WTC11 (cell line): ENCODE measurements at regions not wholly inside any gene's neighbourhood (a gene's known extent, or its start where the extent isn't known, plus 50 kb on each side); places are given as distances from the start of the nearest gene placed in this dataset.

Experiments
- ATAC-seq: fragments of 200-7000 bp; cut with Tn5 transposase; 2 replicates; pipeline ENCODE4 v1.10.0; 2021; ENCODE audit warnings: mild to moderate bottlenecking, moderate library complexity
- CTCF ChIA-PET: fragments of 300-600 bp; sonication (Branson Sonifier 250); formaldehyde crosslinking; loops from one replicate; lab custom pipeline; 2021; ENCODE audit warnings: antibody characterized with exemption; lab: Charles Lee
- POLR2A ChIA-PET: fragments of 350-600 bp; sonication (Branson Sonifier 250); formaldehyde crosslinking; loops from one replicate; lab custom pipeline; 2021; ENCODE audit warnings: antibody characterized with exemption; lab: Charles Lee
- DNase-seq: peaks from one replicate; pipeline ENCODE4 v3.0.0; 2021; ENCODE audit warnings: low spot score
- H3K27ac Mint-ChIP-seq: 2 replicates; pipeline ENCODE4 v1.8.0; 2021; ENCODE audit warnings: mixed read lengths
- H3K27me3 Mint-ChIP-seq: 2 replicates; pipeline ENCODE4 v1.8.0; 2021; ENCODE audit warnings: low read depth, mild to moderate bottlenecking, moderate library complexity, mixed read lengths
- H3K36me3 Mint-ChIP-seq: 2 replicates; pipeline ENCODE4 v1.8.0; 2021; ENCODE audit warnings: mixed read lengths
- H3K4me1 Mint-ChIP-seq: 2 replicates; pipeline ENCODE4 v1.8.0; 2022; ENCODE audit warnings: mixed read lengths
- H3K4me3 Mint-ChIP-seq: 2 replicates; pipeline ENCODE4 v1.8.0; 2021; ENCODE audit warnings: mild to moderate bottlenecking, moderate library complexity, mixed read lengths
- H3K9me3 Mint-ChIP-seq: 2 replicates; pipeline ENCODE4 v1.8.0; 2021; ENCODE audit warnings: mixed read lengths
- ATF2 ChIP-seq: sonication (generic); formaldehyde crosslinking; IDR thresholded peaks from 2 replicates; pipeline ENCODE4 v1.8.1; 2022; ENCODE audit warnings: low read depth, missing genetic modification reagents, borderline replicate concordance
- CBFB ChIP-seq: sonication (generic); formaldehyde crosslinking; IDR thresholded peaks from 2 replicates; pipeline ENCODE4 v1.8.1; 2022; ENCODE audit warnings: mild to moderate bottlenecking, low read depth, missing genetic modification reagents
- E2F4 ChIP-seq: sonication (generic); formaldehyde crosslinking; IDR thresholded peaks from 2 replicates; pipeline ENCODE4 v1.8.1; 2022; ENCODE audit warnings: low read depth, mild to moderate bottlenecking, moderate library complexity, missing genetic modification reagents, borderline replicate concordance
- FOXP4 ChIP-seq: sonication (generic); formaldehyde crosslinking; IDR thresholded peaks from 2 replicates; pipeline ENCODE4 v1.8.0; 2022; ENCODE audit warnings: mild to moderate bottlenecking, missing genetic modification reagents
- GABPB1 ChIP-seq: sonication (generic); formaldehyde crosslinking; IDR thresholded peaks from 2 replicates; pipeline ENCODE4 v1.8.1; 2023; ENCODE audit warnings: mild to moderate bottlenecking, missing genetic modification reagents
- GRHL2 ChIP-seq: fragments of 250-450 bp; sonication (Bioruptor Pico); IDR thresholded peaks from 2 replicates; pipeline ENCODE4 v1.8.0; 2022; ENCODE audit warnings: mild to moderate bottlenecking, moderate library complexity; ENCODE audit not compliant: insufficient replicate concordance, severe bottlenecking
- HMGA2 ChIP-seq: fragments of 250-450 bp; sonication (Bioruptor Pico); IDR thresholded peaks from 2 replicates; pipeline ENCODE4 v1.4.0; 2021; ENCODE audit warnings: mild to moderate bottlenecking, moderate library complexity
- NR3C1 ChIP-seq: sonication (generic); formaldehyde crosslinking; conservative IDR thresholded peaks from 2 replicates; pipeline ENCODE4 v1.8.1; 2023; ENCODE audit warnings: low read depth, mild to moderate bottlenecking, missing genetic modification reagents
- PREB ChIP-seq: sonication (generic); formaldehyde crosslinking; IDR thresholded peaks from 2 replicates; pipeline ENCODE4 v1.8.1; 2022; ENCODE audit warnings: mild to moderate bottlenecking, missing genetic modification reagents, moderate library complexity, borderline replicate concordance
- TEAD4 ChIP-seq: sonication (generic); formaldehyde crosslinking; IDR thresholded peaks from 2 replicates; pipeline ENCODE4 v1.8.0; 2022; ENCODE audit warnings: mild to moderate bottlenecking, missing genetic modification reagents
- ZNF121 ChIP-seq: sonication (generic); formaldehyde crosslinking; IDR thresholded peaks from 2 replicates; pipeline ENCODE4 v1.8.0; 2023; ENCODE audit warnings: missing genetic modification reagents
- ZNF219 ChIP-seq: sonication (generic); formaldehyde crosslinking; IDR thresholded peaks from 2 replicates; pipeline ENCODE4 v1.8.0; 2023; ENCODE audit warnings: missing genetic modification reagents, mild to moderate bottlenecking, borderline replicate concordance
- ZNF317 ChIP-seq: sonication (generic); formaldehyde crosslinking; IDR thresholded peaks from 2 replicates; pipeline ENCODE4 v1.8.1; 2023; ENCODE audit warnings: low read depth, mild to moderate bottlenecking, moderate library complexity, missing genetic modification reagents, borderline replicate concordance
- ZNF416 ChIP-seq: fragments of 250-450 bp; sonication (Bioruptor Pico); IDR thresholded peaks from 2 replicates; pipeline ENCODE4 v1.9.0; 2021; ENCODE audit warnings: mild to moderate bottlenecking, inconsistent platforms
- ZNF423 ChIP-seq: fragments of 250-450 bp; sonication (Bioruptor Pico); IDR thresholded peaks from 2 replicates; pipeline ENCODE4 v2.1.2; 2022; ENCODE audit warnings: mild to moderate bottlenecking, moderate library complexity
- ZSCAN18 ChIP-seq: fragments of 250-450 bp; sonication (Bioruptor Pico); IDR thresholded peaks from 2 replicates; pipeline ENCODE4 v2.1.2; 2022; ENCODE audit warnings: mild to moderate bottlenecking, moderate library complexity
- TF ChIP-seq, protein P1 (sequence below): sonication (generic); formaldehyde crosslinking; IDR thresholded peaks from 2 replicates; pipeline ENCODE4 v1.8.0; 2022; ENCODE audit warnings: missing genetic modification reagents

DNA sequence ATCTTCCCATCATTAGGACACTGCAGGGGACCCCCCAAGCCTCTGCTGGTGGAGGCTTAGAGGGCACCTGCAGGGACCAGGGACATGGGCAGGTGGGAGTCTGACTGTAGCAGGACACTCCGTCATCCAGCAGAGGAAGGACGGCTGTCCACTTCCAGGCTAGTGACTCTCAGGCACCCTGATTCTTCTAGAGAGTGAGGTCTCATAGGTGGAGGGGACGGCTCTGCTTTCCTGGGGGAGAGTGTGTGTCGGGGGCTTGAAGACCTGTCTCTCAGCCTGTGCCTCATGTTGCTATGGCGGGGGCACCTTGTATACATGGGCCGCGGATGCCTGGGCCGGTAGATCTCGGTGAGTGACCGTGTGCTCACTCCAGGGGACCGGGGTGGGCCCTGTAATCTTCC lies 1116.6 kb downstream of the BRD1 start (continued):
- TF ChIP-seq NR3C1 (CRISPR knock-in tag): no peak
- no peak for TF ChIP-seq ZNF317 (CRISPR knock-in tag)
- TF ChIP-seq ATF2 (CRISPR knock-in tag): no peak

DNA sequence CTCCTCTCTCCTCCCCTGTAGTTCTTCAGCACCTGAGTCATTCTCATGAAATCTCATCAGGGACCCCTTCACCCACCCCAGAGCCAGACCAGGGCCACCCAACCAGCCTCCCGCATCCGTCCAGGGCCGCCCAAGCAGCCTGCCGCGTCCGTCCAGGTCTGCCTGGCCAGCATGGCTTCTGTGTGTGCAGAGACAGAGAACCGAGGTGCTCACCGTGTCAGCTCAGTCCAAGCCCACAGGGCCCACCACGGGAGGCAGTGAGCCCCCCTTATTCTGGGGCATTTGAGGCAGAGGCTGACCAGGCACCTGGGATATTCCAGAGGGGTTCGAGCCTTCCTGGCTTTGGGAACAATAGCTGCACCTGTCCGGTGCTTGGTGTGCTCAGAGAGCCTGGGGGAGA lies 1117.3 kb downstream of the BRD1 start:
- Mint-ChIP-seq H3K27me3 (no peaks in the 10 kb centered on the region), H3K4me1 (no peaks in the 10 kb centered on the region), H3K27ac (peak overlapping the region; percentile 53; the same call in 1 of the 2 replicates), H3K9me3 (peaks cover 4% of the 10 kb centered on the region; the same call in 1 of the 2 replicates), H3K36me3 (peaks cover 4% of the 10 kb centered on the region), H3K4me3 (no peak overlapping the region)
- no peak for DNase-seq
- POLR2A ChIA-PET: no interaction called here
- TF ChIP-seq FOXP4 (CRISPR knock-in tag) (no peak), ZSCAN18 (CRISPR knock-in tag) (no peak), ZNF219 (CRISPR knock-in tag) (no peak), HMGA2 (CRISPR knock-in tag) (no peak), ZNF423 (CRISPR knock-in tag) (no peak), CBFB (no peak), TEAD4 (CRISPR knock-in tag) (no peak), ZNF121 (no peak)
- TF ChIP-seq, all 79 proteins: peak for 0
- CTCF ChIA-PET: interaction anchor here (0.8 to 1.0 kb wide), 2 partner anchors 10 to 16 kb away, joined by 3 read pairs; no protein-coding TSS in a partner anchor
- no peak for ATAC-seq

DNA sequence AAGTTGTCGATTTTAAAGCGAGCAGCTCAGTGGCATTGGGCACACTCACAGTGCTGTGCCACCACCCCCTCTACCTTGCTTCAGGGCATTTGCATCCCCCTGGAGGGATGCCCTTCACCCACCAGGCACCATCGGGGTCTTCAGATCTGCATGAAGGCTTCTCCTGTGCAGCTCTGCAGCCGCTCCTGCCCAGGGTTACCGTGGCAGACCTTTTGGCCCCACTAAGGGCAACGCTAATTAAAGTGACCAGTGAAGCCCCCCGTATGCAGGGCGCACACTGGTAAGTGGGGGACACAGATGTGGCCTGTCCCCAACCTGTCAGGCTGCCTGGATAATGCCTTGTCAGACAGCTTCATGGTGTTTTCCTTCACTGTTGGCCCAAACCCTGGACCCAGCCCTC lies 1117.7 kb downstream of the BRD1 start:
- Mint-ChIP-seq H3K4me3 (no peak overlapping the region), H3K9me3 (peaks cover 2% of the 10 kb centered on the region; the same call in 1 of the 2 replicates), H3K27me3 (no peaks in the 10 kb centered on the region), H3K4me1 (no peaks in the 10 kb centered on the region), H3K27ac (no peak overlapping the region), H3K36me3 (peaks cover 2% of the 10 kb centered on the region)
- ChIA-PET POLR2A (no interaction called here), CTCF (interaction anchor here (0.8 kb wide), 1 partner anchor 15 kb away, joined by 3 read pairs; no protein-coding TSS in a partner anchor)
- no peak for TF ChIP-seq GABPB1
- no peak for TF ChIP-seq HMGA2 (CRISPR knock-in tag)
- TF ChIP-seq E2F4 (CRISPR knock-in tag): no peak
- no peak for TF ChIP-seq FOXP4 (CRISPR knock-in tag)
- no peak for TF ChIP-seq GRHL2 (CRISPR knock-in tag)
- TF ChIP-seq PREB (CRISPR knock-in tag): no peak
- TF ChIP-seq ZNF416: no peak
- TF ChIP-seq, protein P1, sequence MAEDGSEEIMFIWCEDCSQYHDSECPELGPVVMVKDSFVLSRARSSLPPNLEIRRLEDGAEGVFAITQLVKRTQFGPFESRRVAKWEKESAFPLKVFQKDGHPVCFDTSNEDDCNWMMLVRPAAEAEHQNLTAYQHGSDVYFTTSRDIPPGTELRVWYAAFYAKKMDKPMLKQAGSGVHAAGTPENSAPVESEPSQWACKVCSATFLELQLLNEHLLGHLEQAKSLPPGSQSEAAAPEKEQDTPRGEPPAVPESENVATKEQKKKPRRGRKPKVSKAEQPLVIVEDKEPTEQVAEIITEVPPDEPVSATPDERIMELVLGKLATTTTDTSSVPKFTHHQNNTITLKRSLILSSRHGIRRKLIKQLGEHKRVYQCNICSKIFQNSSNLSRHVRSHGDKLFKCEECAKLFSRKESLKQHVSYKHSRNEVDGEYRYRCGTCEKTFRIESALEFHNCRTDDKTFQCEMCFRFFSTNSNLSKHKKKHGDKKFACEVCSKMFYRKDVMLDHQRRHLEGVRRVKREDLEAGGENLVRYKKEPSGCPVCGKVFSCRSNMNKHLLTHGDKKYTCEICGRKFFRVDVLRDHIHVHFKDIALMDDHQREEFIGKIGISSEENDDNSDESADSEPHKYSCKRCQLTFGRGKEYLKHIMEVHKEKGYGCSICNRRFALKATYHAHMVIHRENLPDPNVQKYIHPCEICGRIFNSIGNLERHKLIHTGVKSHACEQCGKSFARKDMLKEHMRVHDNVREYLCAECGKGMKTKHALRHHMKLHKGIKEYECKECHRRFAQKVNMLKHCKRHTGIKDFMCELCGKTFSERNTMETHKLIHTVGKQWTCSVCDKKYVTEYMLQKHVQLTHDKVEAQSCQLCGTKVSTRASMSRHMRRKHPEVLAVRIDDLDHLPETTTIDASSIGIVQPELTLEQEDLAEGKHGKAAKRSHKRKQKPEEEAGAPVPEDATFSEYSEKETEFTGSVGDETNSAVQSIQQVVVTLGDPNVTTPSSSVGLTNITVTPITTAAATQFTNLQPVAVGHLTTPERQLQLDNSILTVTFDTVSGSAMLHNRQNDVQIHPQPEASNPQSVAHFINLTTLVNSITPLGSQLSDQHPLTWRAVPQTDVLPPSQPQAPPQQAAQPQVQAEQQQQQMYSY: no peak
- DNase-seq (no peak), ATAC-seq (no peak)
